ENCODE measurements at regions not wholly inside any gene's neighbourhood (a gene's known extent, or its start where the extent isn't known, plus 50 kb on each side); places are given as distances from the start of the nearest gene placed in this dataset.

DNA sequence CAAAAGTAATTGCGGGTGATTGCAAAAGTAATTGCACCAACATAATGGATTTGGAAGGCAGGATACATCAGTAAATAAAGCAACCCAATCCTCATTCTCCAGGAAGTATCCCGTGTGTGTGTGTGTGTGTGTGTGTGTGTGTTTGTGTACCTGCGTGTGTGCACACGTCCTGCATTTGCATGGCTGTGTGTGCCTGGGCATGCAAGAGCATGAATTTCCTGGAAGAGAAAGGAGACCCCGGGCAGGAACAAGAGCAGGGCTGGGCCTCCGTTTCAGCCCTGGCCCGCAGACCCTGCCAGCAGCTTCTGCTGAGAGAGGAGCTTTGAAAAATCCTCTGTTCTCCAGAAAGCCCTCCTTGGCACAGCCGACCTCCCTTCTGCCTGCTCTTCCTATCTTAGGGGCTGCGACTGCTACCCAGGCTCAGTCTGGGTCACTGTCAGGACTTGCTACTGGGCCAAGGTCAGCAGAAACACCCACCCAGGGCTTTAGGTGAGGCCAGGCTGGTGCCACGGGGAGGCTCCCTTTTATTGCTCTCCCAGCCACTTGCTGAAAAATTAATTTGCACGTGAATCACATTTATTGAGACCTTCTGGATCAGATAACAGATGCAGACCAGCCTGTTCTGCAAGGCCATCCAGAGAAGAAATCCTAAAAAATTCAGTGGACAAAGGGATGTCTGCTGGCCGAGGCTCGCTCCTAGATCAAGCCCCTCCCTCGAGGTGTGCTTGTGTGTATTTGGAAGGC is 258.3 kb downstream of the ZNF536 start:
- TF ChIP-seq, protein P1, sequence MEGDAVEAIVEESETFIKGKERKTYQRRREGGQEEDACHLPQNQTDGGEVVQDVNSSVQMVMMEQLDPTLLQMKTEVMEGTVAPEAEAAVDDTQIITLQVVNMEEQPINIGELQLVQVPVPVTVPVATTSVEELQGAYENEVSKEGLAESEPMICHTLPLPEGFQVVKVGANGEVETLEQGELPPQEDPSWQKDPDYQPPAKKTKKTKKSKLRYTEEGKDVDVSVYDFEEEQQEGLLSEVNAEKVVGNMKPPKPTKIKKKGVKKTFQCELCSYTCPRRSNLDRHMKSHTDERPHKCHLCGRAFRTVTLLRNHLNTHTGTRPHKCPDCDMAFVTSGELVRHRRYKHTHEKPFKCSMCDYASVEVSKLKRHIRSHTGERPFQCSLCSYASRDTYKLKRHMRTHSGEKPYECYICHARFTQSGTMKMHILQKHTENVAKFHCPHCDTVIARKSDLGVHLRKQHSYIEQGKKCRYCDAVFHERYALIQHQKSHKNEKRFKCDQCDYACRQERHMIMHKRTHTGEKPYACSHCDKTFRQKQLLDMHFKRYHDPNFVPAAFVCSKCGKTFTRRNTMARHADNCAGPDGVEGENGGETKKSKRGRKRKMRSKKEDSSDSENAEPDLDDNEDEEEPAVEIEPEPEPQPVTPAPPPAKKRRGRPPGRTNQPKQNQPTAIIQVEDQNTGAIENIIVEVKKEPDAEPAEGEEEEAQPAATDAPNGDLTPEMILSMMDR (IDR thresholded peaks at IDR 0.05; ENCODE audit: control extremely low read depth in 1 of 3, insufficient read depth in 1 of 3, low read depth in 1 of 3, low read length in 3 of 3) = no peak
- no peak for TF ChIP-seq CEBPB (IDR thresholded peaks at IDR 0.05; ENCODE audit: low read depth, low read length)
- TF ChIP-seq RNF2 (IDR thresholded peaks at IDR 0.05; ENCODE audit: borderline replicate concordance, low read depth, low read length, missing control alignments, poor library complexity, severe bottlenecking) = no peak
- TF ChIP-seq POLR2A (IDR thresholded peaks at IDR 0.05; ENCODE audit: control extremely low read depth in 1 of 2, low read depth in 2 of 2, low read length in 2 of 2) = no peak
- no peak for TF ChIP-seq RAD21 (IDR thresholded peaks at IDR 0.05 in 1 of 2, conservative IDR thresholded peaks at IDR 0.05 in 1 of 2; ENCODE audit: low read depth in 2 of 2, low read length in 2 of 2)
- TF ChIP-seq TAF1 (IDR thresholded peaks at IDR 0.05; ENCODE audit: low read depth, low read length) = no peak
- TF ChIP-seq EP300 (IDR thresholded peaks at IDR 0.05; ENCODE audit: borderline replicate concordance in 1 of 2, low read depth in 2 of 2, low read length in 2 of 2) = no peak
- no peak for TF ChIP-seq KDM1A (IDR thresholded peaks at IDR 0.05; ENCODE audit: borderline replicate concordance, low read length)
- TF ChIP-seq, protein P2, sequence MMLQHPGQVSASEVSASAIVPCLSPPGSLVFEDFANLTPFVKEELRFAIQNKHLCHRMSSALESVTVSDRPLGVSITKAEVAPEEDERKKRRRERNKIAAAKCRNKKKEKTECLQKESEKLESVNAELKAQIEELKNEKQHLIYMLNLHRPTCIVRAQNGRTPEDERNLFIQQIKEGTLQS (IDR thresholded peaks at IDR 0.05; ENCODE audit: insufficient read depth, low read depth, low read length) = no peak
